HG02588 (cell line): ENCODE measurements at regions not wholly inside any gene's neighbourhood (a gene's known extent, or its start where the extent isn't known, plus 50 kb on each side); places are given as distances from the start of the nearest gene placed in this dataset.
"Not testable (repeated sequence)": the region's sequence is repeated elsewhere in the genome, so short reads cannot be mapped to it uniquely, and the experiment has no call there.

Source experiments
- ATAC-seq: cut with Tn5 transposase; IDR thresholded peaks from one replicate; pipeline ENCODE4 v1.9.1; 2021; ENCODE audit warnings: mild to moderate bottlenecking, moderate library complexity; ENCODE audit not compliant: unreplicated experiment

DNA sequence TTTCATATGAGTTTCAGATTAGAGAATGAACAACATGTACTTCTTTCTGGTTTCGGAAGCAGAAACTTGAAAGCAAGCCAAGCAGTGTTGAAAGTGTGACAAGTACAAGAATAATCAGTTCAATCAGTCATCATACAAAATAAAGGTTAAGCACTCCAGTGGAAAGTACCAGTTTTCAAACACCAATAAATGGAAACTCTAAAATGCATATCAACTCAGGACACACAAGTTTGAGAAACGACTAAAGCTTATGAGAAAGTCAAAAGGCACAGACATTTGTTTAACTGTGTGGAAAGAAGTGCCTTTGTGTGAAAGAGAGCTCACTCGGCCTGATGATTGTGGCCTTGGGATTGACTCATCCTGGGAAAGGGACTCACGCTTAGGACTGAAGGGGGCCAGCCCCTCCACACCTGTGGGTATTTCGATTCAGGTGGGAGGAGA lies 60.6 kb upstream of the AKR1C1 start:
- ATAC-seq, result peak; percentile 69

DNA sequence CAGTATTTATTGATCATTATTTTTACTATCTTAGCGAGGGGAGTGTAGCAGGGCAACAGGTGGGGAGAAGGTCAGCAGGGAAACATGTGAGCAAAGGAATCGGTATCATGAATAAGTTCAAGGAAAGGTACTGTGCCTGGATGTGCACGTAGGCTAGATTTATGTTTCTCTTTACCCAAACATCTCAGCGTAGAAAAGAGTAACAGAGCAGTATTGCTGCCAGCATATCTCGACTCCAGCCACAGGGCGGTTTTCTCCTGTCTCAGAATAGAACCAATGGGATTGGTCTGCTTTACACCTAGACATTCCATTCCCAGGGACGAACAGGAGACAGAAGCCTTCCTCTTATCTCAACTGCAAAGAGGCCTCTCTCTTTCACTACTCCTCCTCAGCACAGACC lies 60.1 kb upstream of the AKR1C1 start:
- not testable (repeated sequence) for ATAC-seq

- not testable (repeated sequence) for ATAC-seq
These were observed 59.5 kb upstream of the AKR1C1 start for GRCh38 chr10:4903675-4904074.

- ATAC-seq, result no peak
These were observed 54.1 kb upstream of the AKR1C1 start for GRCh38 chr10:4909118-4909517.
